ENCODE measurements at regions not wholly inside any gene's neighbourhood (a gene's known extent, or its start where the extent isn't known, plus 50 kb on each side); places are given as distances from the start of the nearest gene placed in this dataset.

DNA sequence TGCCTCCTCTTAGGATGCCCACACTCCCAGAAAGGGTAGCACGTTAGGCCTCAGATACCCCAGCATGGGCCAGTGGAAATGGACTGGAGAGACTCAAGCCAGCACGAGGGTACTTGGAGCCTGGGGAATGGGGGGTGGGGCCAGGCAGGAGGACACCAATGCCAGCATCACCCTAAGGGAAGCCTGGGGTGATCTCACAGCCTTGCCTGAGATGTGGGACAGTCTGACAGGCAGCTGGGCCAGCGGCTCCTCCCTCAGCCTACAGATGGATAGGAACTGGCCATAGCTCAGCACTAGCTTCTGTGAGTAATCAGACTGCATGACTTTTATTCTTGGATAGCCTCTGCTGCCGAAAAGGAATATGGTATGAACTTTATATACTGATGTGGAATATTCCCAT lies 59.6 kb upstream of the MRPS22 start:
- peak; percentile 91 for DNase-seq
- Histone ChIP-seq H3K4me2 (ENCODE audit: unreplicated experiment) (no peak overlapping the region), H3K9ac (peak overlapping the region; percentile 3; the same call in 1 of the 2 replicates)

DNA sequence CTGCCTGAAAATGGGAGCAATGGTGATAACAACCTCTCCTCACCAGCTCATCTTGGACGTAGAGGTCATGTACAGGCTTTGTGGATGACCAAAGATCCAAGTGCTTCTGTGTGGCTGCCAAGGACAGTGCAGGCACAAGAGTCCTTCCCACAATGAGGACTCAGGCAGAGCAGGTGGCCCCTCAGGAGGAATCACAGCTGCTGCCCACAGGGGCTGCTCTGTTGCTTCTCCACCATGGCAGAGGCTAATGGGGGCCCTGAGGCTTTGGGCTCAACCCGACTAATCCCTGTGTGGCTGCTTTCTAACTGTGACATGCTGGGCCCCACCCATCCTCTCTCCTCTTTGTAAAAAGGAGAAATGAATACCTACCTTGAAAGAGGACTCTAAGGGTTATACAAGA lies 58.1 kb upstream of the MRPS22 start:
- Histone ChIP-seq H2AFZ (no peak overlapping the region), H3K79me2 (ENCODE audit: insufficient read depth) (no peaks in the 10 kb centered on the region), H3K4me1 (ENCODE audit: insufficient read depth) (peaks cover 24% of the 10 kb centered on the region), H3K9me2 (ENCODE audit: insufficient read depth) (no peaks in the 10 kb centered on the region), H3K27me3 (replicated peaks; ENCODE audit: insufficient read depth) (no peaks in the 10 kb centered on the region), H3K4me2 (ENCODE audit: unreplicated experiment) (no peak overlapping the region), H3K9ac (no peak overlapping the region), H3F3A (ENCODE audit: insufficient read depth) (peaks cover 13% of the 10 kb centered on the region), H4K20me1 (ENCODE audit: insufficient read depth) (no peaks in the 10 kb centered on the region), H3K27ac (no peak overlapping the region), H3K4me3 (no peak overlapping the region), H3K9me3 (ENCODE audit: low read depth) (no peaks in the 10 kb centered on the region), H3K36me3 (ENCODE audit: low read depth) (no peaks in the 10 kb centered on the region)
- 49 to 57% methylated on average over 2 of the region's 2 CpGs for WGBS, 2 experiments (ENCODE audit: low coverage in 1 of 2, low lambda C conversion rate in 2 of 2, missing lambda C conversion rate in 2 of 2)
- in situ Hi-C loops (cut with MboI) = no loop called here
- no peak for TF ChIP-seq EZH2 (IDR thresholded peaks at IDR 0.05; ENCODE audit: insufficient read depth, poor library complexity, severe bottlenecking)
- TF ChIP-seq EZH2phosphoT487 (IDR thresholded peaks at IDR 0.05; ENCODE audit: insufficient read depth, low read depth) = no peak
- no peak for DNase-seq

More for the DNA sequence above, 59.6 kb upstream of the MRPS22 start:
- Histone ChIP-seq H3K79me2 (ENCODE audit: insufficient read depth) (no peaks in the 10 kb centered on the region), H3K27ac (no peak overlapping the region), H3K9me3 (ENCODE audit: low read depth) (no peaks in the 10 kb centered on the region), H3K27me3 (replicated peaks; ENCODE audit: insufficient read depth) (no peaks in the 10 kb centered on the region), H3F3A (ENCODE audit: insufficient read depth) (peaks cover 18% of the 10 kb centered on the region), H4K20me1 (ENCODE audit: insufficient read depth) (no peaks in the 10 kb centered on the region), H3K4me3 (no peak overlapping the region), H3K4me1 (ENCODE audit: insufficient read depth) (peaks cover 29% of the 10 kb centered on the region), H3K9me2 (ENCODE audit: insufficient read depth) (no peaks in the 10 kb centered on the region), H2AFZ (no peak overlapping the region), H3K36me3 (ENCODE audit: low read depth) (no peaks in the 10 kb centered on the region)
- in situ Hi-C loops (cut with MboI) = no loop called here
- TF ChIP-seq EZH2 (IDR thresholded peaks at IDR 0.05; ENCODE audit: insufficient read depth, poor library complexity, severe bottlenecking) (no peak), EZH2phosphoT487 (IDR thresholded peaks at IDR 0.05; ENCODE audit: insufficient read depth, low read depth) (no peak)
- WGBS, 2 experiments (ENCODE audit: low coverage in 1 of 2, low lambda C conversion rate in 2 of 2, missing lambda C conversion rate in 2 of 2) = 14 to 29% methylated on average over 4 of the region's 4 CpGs

DNA sequence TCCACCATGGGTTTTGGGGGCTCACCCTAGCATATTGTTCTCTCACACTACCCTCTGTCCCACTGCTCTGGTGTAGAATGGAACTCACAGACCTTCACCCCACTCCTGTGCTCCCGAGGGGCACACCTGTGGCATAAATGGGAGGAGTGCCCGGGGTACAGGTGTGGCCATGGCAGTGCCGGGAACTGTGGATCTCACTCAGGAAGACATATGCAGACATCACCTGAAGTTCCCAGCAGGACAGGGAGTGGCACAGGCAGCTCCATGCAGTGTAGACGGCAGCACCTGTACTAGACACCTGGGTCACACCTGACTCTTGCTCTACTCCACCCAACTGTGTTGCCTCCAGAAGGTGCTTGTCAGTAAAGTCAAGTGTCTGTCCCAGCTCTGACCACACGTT lies 57.6 kb upstream of the MRPS22 start:
- no peak overlapping the region for H2AFZ ChIP-seq
- no peaks in the 10 kb centered on the region for H3K27me3 ChIP-seq (replicated peaks; ENCODE audit: insufficient read depth)
- no peaks in the 10 kb centered on the region for H4K20me1 ChIP-seq (ENCODE audit: insufficient read depth)
- 60 to 69% methylated on average over 5 of the region's 5 CpGs for WGBS, 2 experiments (ENCODE audit: low coverage in 1 of 2, low lambda C conversion rate in 2 of 2, missing lambda C conversion rate in 2 of 2)
- no peaks in the 10 kb centered on the region for H3K36me3 ChIP-seq (ENCODE audit: low read depth)
- no peak overlapping the region for H3K9ac ChIP-seq
- TF ChIP-seq EZH2 (IDR thresholded peaks at IDR 0.05; ENCODE audit: insufficient read depth, poor library complexity, severe bottlenecking) = no peak
- TF ChIP-seq EZH2phosphoT487 (IDR thresholded peaks at IDR 0.05; ENCODE audit: insufficient read depth, low read depth) = no peak
- DNase-seq = no peak
- no peak overlapping the region for H3K4me2 ChIP-seq (ENCODE audit: unreplicated experiment)
- H3K4me3 ChIP-seq = no peak overlapping the region
- peaks cover 9% of the 10 kb centered on the region; the same call in 1 of the 2 replicates for H3F3A ChIP-seq (ENCODE audit: insufficient read depth)
- H3K4me1 ChIP-seq (ENCODE audit: insufficient read depth) = peaks cover 20% of the 10 kb centered on the region
- no peaks in the 10 kb centered on the region for H3K9me3 ChIP-seq (ENCODE audit: low read depth)
- in situ Hi-C loops (cut with MboI) = no loop called here
- no peaks in the 10 kb centered on the region for H3K79me2 ChIP-seq (ENCODE audit: insufficient read depth)
- no peak overlapping the region for H3K27ac ChIP-seq
- H3K9me2 ChIP-seq (ENCODE audit: insufficient read depth) = no peaks in the 10 kb centered on the region

DNA sequence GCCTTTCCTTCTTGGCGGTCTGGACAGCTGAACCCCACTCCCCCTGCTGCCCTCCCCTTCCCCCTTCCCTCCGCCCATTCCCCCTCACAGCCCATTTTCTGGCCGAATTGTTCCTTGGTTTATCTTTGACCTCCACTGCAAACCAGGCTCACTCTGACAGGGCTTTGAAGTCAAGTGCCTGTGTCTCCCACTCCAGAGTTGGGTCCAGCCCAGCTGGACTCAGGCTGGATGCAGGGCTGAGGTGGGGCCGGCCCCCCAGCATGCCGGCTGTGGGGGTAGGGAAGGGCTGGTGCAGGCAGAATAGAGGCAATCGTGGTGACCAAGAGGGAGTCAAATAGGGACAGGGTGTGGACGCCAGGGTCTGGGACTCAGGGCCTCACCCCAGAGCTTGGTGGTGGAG lies 57.0 kb upstream of the MRPS22 start:
- H3K4me1 ChIP-seq (ENCODE audit: insufficient read depth) = peaks cover 18% of the 10 kb centered on the region
- no peaks in the 10 kb centered on the region for H3K27me3 ChIP-seq (replicated peaks; ENCODE audit: insufficient read depth)
- H3K9me2 ChIP-seq (ENCODE audit: insufficient read depth) = no peaks in the 10 kb centered on the region
- TF ChIP-seq EZH2phosphoT487 (IDR thresholded peaks at IDR 0.05; ENCODE audit: insufficient read depth, low read depth) = no peak
- no peak for TF ChIP-seq EZH2 (IDR thresholded peaks at IDR 0.05; ENCODE audit: insufficient read depth, poor library complexity, severe bottlenecking)
- no peak overlapping the region for H3K4me2 ChIP-seq (ENCODE audit: unreplicated experiment)
- H3F3A ChIP-seq (ENCODE audit: insufficient read depth) = peaks cover 3% of the 10 kb centered on the region; the same call in 1 of the 2 replicates
- H3K9ac ChIP-seq = no peak overlapping the region
- DNase-seq = no peak
- 62% methylated on average over 6 to 7 of the region's 7 CpGs for WGBS, 2 experiments (ENCODE audit: low coverage in 1 of 2, low lambda C conversion rate in 2 of 2, missing lambda C conversion rate in 2 of 2)
- in situ Hi-C loops (cut with MboI) = no loop called here
- H3K9me3 ChIP-seq (ENCODE audit: low read depth) = no peaks in the 10 kb centered on the region
- no peak overlapping the region for H3K4me3 ChIP-seq
- no peak overlapping the region for H3K27ac ChIP-seq
- no peaks in the 10 kb centered on the region for H3K36me3 ChIP-seq (ENCODE audit: low read depth)
- H3K79me2 ChIP-seq (ENCODE audit: insufficient read depth) = no peaks in the 10 kb centered on the region
- no peaks in the 10 kb centered on the region for H4K20me1 ChIP-seq (ENCODE audit: insufficient read depth)
- no peak overlapping the region for H2AFZ ChIP-seq

DNA sequence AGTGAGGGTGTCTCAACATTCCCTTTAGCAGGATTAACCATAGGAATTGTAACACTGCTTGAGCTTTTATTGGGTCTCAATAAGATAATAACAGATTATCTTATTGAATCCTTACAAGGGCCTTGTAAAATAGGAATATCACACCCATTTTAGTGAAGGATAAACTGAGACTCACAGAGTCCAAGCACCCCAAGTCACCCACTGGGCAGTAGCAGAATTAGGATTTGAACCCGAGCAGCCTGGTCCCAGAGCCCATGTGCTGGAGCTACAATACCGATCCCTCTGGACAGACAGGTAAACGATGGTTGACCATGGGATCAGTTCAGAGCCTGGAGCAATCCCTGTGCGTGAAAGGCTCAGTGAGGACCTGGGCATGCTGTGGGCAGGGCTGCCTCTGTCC lies 56.3 kb upstream of the MRPS22 start:
- no peak overlapping the region for H3K9ac ChIP-seq
- no peak for TF ChIP-seq EZH2phosphoT487 (IDR thresholded peaks at IDR 0.05; ENCODE audit: insufficient read depth, low read depth)
- TF ChIP-seq EZH2 (IDR thresholded peaks at IDR 0.05; ENCODE audit: insufficient read depth, poor library complexity, severe bottlenecking) = no peak
- no peaks in the 10 kb centered on the region for H3F3A ChIP-seq (ENCODE audit: insufficient read depth)
- no peaks in the 10 kb centered on the region for H3K9me3 ChIP-seq (ENCODE audit: low read depth)
- H3K27ac ChIP-seq = no peak overlapping the region
- DNase-seq = no peak
- in situ Hi-C loops (cut with MboI) = no loop called here
- no peaks in the 10 kb centered on the region for H3K79me2 ChIP-seq (ENCODE audit: insufficient read depth)
- no peak overlapping the region for H2AFZ ChIP-seq
- no peak overlapping the region for H3K4me3 ChIP-seq
- WGBS, 2 experiments (ENCODE audit: low coverage in 1 of 2, low lambda C conversion rate in 2 of 2, missing lambda C conversion rate in 2 of 2) = 96% methylated on average over 4 of the region's 4 CpGs
- H3K36me3 ChIP-seq (ENCODE audit: low read depth) = no peaks in the 10 kb centered on the region
- no peaks in the 10 kb centered on the region for H4K20me1 ChIP-seq (ENCODE audit: insufficient read depth)
- H3K27me3 ChIP-seq (replicated peaks; ENCODE audit: insufficient read depth) = no peaks in the 10 kb centered on the region
- no peaks in the 10 kb centered on the region for H3K9me2 ChIP-seq (ENCODE audit: insufficient read depth)
- H3K4me2 ChIP-seq (ENCODE audit: unreplicated experiment) = no peak overlapping the region
- H3K4me1 ChIP-seq (ENCODE audit: insufficient read depth) = peaks cover 18% of the 10 kb centered on the region
